ENCODE measurements at regions not wholly inside any gene's neighbourhood (a gene's known extent, or its start where the extent isn't known, plus 50 kb on each side); places are given as distances from the start of the nearest gene placed in this dataset.
"Not testable (repeated sequence)": the region's sequence is repeated elsewhere in the genome, so short reads cannot be mapped to it uniquely, and the experiment has no call there.

- ATAC-seq (peak; percentile 18 to 61 (median 50)), DNase-seq (peak in 1 of 2 donors; percentile 27)
- WGBS, 2 donors: 21 to 38% methylated on average over 1 of the region's 1 CpG
- no peaks in the 10 kb centered on the region for H3K27me3 ChIP-seq
- no peak for TF ChIP-seq CTCF (IDR thresholded peaks at IDR 0.05)
- intact Hi-C loops (cut with DNase I): no loop called here
- H3K27ac ChIP-seq: peak overlapping the region in 2 of 10 donors; percentile 16 to 18
- no peaks in the 10 kb centered on the region for H3K36me3 ChIP-seq
- peaks cover 0 to 17% (median 12%) of the 10 kb centered on the region in 9 donors for H3K4me1 ChIP-seq
- peaks cover 0 to 6% (median 0%) of the 10 kb centered on the region in 11 donors for H3K9me3 ChIP-seq
- H3K4me3 ChIP-seq: no peak overlapping the region
Observed at GRCh38 chr5:33205727-33206410, 234.9 kb upstream of the TARS1 start.

- Histone ChIP-seq H3K9me3 (peaks cover 0 to 6% (median 0%) of the 10 kb centered on the region in 11 donors), H3K4me3 (no peak overlapping the region), H3K27me3 (no peaks in the 10 kb centered on the region), H3K36me3 (no peaks in the 10 kb centered on the region), H3K27ac (no peak overlapping the region), H3K4me1 (peaks cover 0 to 18% (median 12%) of the 10 kb centered on the region in 9 donors)
- DNase-seq: no peak
- TF ChIP-seq CTCF (IDR thresholded peaks at IDR 0.05): no peak
- ATAC-seq: no peak
- 89 to 91% methylated on average over 3 of the region's 3 CpGs for WGBS, 2 donors
- intact Hi-C loops (cut with DNase I): no loop called here
Observed at GRCh38 chr5:33206962-33207506, 233.7 kb upstream of the TARS1 start.

GRCh38 chr5:33209252-33209651 is 231.5 kb upstream of the TARS1 start:
- TF ChIP-seq CTCF (IDR thresholded peaks at IDR 0.05): no peak
- ATAC-seq (no peak), DNase-seq (no peak)
- Histone ChIP-seq H3K9me3 (peaks cover 0 to 6% (median 0%) of the 10 kb centered on the region in 11 donors), H3K27me3 (no peaks in the 10 kb centered on the region), H3K4me1 (peaks cover 0 to 30% (median 14%) of the 10 kb centered on the region in 9 donors), H3K4me3 (no peak overlapping the region), H3K27ac (no peak overlapping the region), H3K36me3 (no peaks in the 10 kb centered on the region)
- intact Hi-C loops (cut with DNase I): no loop called here
- 81 to 82% methylated on average over 9 of the region's 9 CpGs for WGBS, 2 donors

- H3K4me3 ChIP-seq; H3K27me3 ChIP-seq; ATAC-seq; H3K9me3 ChIP-seq; H3K36me3 ChIP-seq; H3K27ac ChIP-seq; intact Hi-C loops (cut with DNase I); DNase-seq: not testable (repeated sequence)
- H3K4me1 ChIP-seq: peaks cover 0 to 27% (median 13%) of the 10 kb centered on the region in 9 donors
Observed at GRCh38 chr5:33210221-33210620, 230.5 kb upstream of the TARS1 start.

GRCh38 chr5:33210978-33211377 is 229.8 kb upstream of the TARS1 start:
- peaks cover 0 to 6% (median 0%) of the 10 kb centered on the region in 11 donors for H3K9me3 ChIP-seq
- H3K4me3 ChIP-seq: no peak overlapping the region
- 93 to 96% methylated on average over 5 of the region's 5 CpGs for WGBS, 2 donors
- no peaks in the 10 kb centered on the region for H3K36me3 ChIP-seq
- no peak for TF ChIP-seq CTCF (IDR thresholded peaks at IDR 0.05)
- no peak for ATAC-seq
- no peak overlapping the region for H3K27ac ChIP-seq
- no peaks in the 10 kb centered on the region for H3K27me3 ChIP-seq
- no peak for DNase-seq
- intact Hi-C loops (cut with DNase I): no loop called here
- H3K4me1 ChIP-seq: peaks cover 0 to 19% (median 5%) of the 10 kb centered on the region in 9 donors

All from heart right ventricle (tissue), 16 donors.